ENCODE measurements at regions not wholly inside any gene's neighbourhood (a gene's known extent, or its start where the extent isn't known, plus 50 kb on each side); places are given as distances from the start of the nearest gene placed in this dataset.

DNA sequence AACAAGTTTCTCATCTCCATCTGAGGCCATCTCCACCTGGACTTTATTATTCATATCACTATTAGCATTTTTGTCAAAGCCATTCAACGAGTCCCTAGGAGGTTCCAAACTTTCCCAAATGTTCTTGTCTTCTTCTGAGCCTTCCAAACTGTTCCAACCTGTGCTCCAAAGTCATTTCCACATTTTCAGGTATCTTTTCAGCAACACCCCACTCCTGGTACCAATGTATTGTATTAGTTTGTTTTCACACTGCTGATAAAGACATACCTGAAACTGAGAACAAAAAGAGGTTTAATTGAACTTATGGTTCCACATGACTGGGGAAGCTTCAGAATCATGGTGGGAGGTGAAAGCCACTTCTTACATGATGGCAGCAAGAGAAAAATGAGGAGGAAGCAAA lies 385.4 kb upstream of the GATB start:
- TF ChIP-seq CSDC2 (CRISPR knock-in tag; IDR thresholded peaks at IDR 0.05) (no peak), PPARA (CRISPR knock-in tag; IDR thresholded peaks at IDR 0.05; ENCODE audit: borderline replicate concordance) (no peak), ZNF70 (CRISPR knock-in tag; IDR thresholded peaks at IDR 0.05) (no peak), ZNF565 (CRISPR knock-in tag; conservative IDR thresholded peaks at IDR 0.05; ENCODE audit: low read depth) (no peak), SNAI2 (CRISPR knock-in tag; IDR thresholded peaks at IDR 0.05) (no peak), ARNTL (CRISPR knock-in tag; IDR thresholded peaks at IDR 0.05; ENCODE audit: borderline replicate concordance, low read depth) (no peak), TOX (CRISPR knock-in tag; IDR thresholded peaks at IDR 0.05; ENCODE audit: borderline replicate concordance) (no peak), CSRNP3 (CRISPR knock-in tag; IDR thresholded peaks at IDR 0.05) (no peak)
- TF ChIP-seq, protein P1, sequence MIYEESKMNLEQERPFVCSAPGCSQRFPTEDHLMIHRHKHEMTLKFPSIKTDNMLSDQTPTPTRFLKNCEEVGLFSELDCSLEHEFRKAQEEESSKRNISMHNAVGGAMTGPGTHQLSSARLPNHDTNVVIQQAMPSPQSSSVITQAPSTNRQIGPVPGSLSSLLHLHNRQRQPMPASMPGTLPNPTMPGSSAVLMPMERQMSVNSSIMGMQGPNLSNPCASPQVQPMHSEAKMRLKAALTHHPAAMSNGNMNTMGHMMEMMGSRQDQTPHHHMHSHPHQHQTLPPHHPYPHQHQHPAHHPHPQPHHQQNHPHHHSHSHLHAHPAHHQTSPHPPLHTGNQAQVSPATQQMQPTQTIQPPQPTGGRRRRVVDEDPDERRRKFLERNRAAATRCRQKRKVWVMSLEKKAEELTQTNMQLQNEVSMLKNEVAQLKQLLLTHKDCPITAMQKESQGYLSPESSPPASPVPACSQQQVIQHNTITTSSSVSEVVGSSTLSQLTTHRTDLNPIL (CRISPR knock-in tag; IDR thresholded peaks at IDR 0.05; ENCODE audit: low read depth), result no peak
- TF ChIP-seq, protein P2, sequence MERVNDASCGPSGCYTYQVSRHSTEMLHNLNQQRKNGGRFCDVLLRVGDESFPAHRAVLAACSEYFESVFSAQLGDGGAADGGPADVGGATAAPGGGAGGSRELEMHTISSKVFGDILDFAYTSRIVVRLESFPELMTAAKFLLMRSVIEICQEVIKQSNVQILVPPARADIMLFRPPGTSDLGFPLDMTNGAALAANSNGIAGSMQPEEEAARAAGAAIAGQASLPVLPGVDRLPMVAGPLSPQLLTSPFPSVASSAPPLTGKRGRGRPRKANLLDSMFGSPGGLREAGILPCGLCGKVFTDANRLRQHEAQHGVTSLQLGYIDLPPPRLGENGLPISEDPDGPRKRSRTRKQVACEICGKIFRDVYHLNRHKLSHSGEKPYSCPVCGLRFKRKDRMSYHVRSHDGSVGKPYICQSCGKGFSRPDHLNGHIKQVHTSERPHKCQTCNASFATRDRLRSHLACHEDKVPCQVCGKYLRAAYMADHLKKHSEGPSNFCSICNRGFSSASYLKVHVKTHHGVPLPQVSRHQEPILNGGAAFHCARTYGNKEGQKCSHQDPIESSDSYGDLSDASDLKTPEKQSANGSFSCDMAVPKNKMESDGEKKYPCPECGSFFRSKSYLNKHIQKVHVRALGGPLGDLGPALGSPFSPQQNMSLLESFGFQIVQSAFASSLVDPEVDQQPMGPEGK (CRISPR knock-in tag; IDR thresholded peaks at IDR 0.05; ENCODE audit: borderline replicate concordance), result no peak
